ENCODE measurements at regions not wholly inside any gene's neighbourhood (a gene's known extent, or its start where the extent isn't known, plus 50 kb on each side); places are given as distances from the start of the nearest gene placed in this dataset.
"Not testable (repeated sequence)": the region's sequence is repeated elsewhere in the genome, so short reads cannot be mapped to it uniquely, and the experiment has no call there.

- not testable (repeated sequence) for TF ChIP-seq CTCF (IDR thresholded peaks at IDR 0.05; ENCODE audit: low read depth, low read length); EZH2phosphoT487 (IDR thresholded peaks at IDR 0.05; ENCODE audit: low read depth)
Measured at GRCh38 chr10:59975918-59976317, 69.6 kb upstream of the CCDC6 start.
